ENCODE measurements at regions not wholly inside any gene's neighbourhood (a gene's known extent, or its start where the extent isn't known, plus 50 kb on each side); places are given as distances from the start of the nearest gene placed in this dataset.

- no peaks in the 10 kb centered on the region for H3K9me3 ChIP-seq
- H3K4me1 ChIP-seq = no peaks in the 10 kb centered on the region
- no peak overlapping the region for H3K27ac ChIP-seq
- TF ChIP-seq CTCF (IDR thresholded peaks at IDR 0.05) = no peak
- H3K36me3 ChIP-seq = no peaks in the 10 kb centered on the region
- DNase-seq = no peak
- H3K4me3 ChIP-seq = no peak overlapping the region
- no peak for ATAC-seq
- intact Hi-C loops (cut with DNase I) = no loop called here
- no peaks in the 10 kb centered on the region for H3K27me3 ChIP-seq
Measured at GRCh38 chr14:38134416-38135030, 73.2 kb upstream of the SSTR1 start.

GRCh38 chr14:38135106-38135867, 72.4 kb upstream of the SSTR1 start:
- DNase-seq (no peak), ATAC-seq (no peak)
- intact Hi-C loops (cut with DNase I) = no loop called here
- H3K4me3 ChIP-seq = no peak overlapping the region
- no peaks in the 10 kb centered on the region for H3K27me3 ChIP-seq
- no peaks in the 10 kb centered on the region for H3K36me3 ChIP-seq
- no peak for TF ChIP-seq CTCF (IDR thresholded peaks at IDR 0.05)
- H3K9me3 ChIP-seq = no peaks in the 10 kb centered on the region
- H3K4me1 ChIP-seq = no peaks in the 10 kb centered on the region
- no peak overlapping the region for H3K27ac ChIP-seq

GRCh38 chr14:38137005-38137404, 70.7 kb upstream of the SSTR1 start:
- no peaks in the 10 kb centered on the region for H3K27me3 ChIP-seq
- ATAC-seq = no peak
- intact Hi-C loops (cut with DNase I) = no loop called here

GRCh38 chr14:38138473-38139138, 69.1 kb upstream of the SSTR1 start:
- H3K4me1 ChIP-seq = peaks cover 3% of the 10 kb centered on the region
- no peak for ATAC-seq
- no peak for DNase-seq
- intact Hi-C loops (cut with DNase I) = no loop called here
- no peak overlapping the region for H3K27ac ChIP-seq
- no peak overlapping the region for H3K4me3 ChIP-seq
- no peaks in the 10 kb centered on the region for H3K9me3 ChIP-seq
- no peaks in the 10 kb centered on the region for H3K27me3 ChIP-seq
- no peak for TF ChIP-seq CTCF (IDR thresholded peaks at IDR 0.05)
- no peaks in the 10 kb centered on the region for H3K36me3 ChIP-seq

More at GRCh38 chr14:38137005-38137404, 70.7 kb upstream of the SSTR1 start:
- H3K27ac ChIP-seq = no peak overlapping the region
- H3K9me3 ChIP-seq = no peaks in the 10 kb centered on the region
- no peaks in the 10 kb centered on the region for H3K4me1 ChIP-seq
- no peak for DNase-seq
- no peak for TF ChIP-seq CTCF (IDR thresholded peaks at IDR 0.05)
- no peak overlapping the region for H3K4me3 ChIP-seq
- H3K36me3 ChIP-seq = no peaks in the 10 kb centered on the region

- H3K4me3 ChIP-seq = no peak overlapping the region
- peaks cover 5% of the 10 kb centered on the region for H3K4me1 ChIP-seq
- no peak overlapping the region for H3K27ac ChIP-seq
- H3K36me3 ChIP-seq = no peaks in the 10 kb centered on the region
- intact Hi-C loops (cut with DNase I) = no loop called here
- no peak for ATAC-seq
- DNase-seq = no peak
- no peak for TF ChIP-seq CTCF (IDR thresholded peaks at IDR 0.05)
- no peaks in the 10 kb centered on the region for H3K27me3 ChIP-seq
- H3K9me3 ChIP-seq = no peaks in the 10 kb centered on the region
Measured at GRCh38 chr14:38139926-38140325, 67.8 kb upstream of the SSTR1 start.

Measured in upper lobe of right lung (tissue), 1 donor.